GM12878 (cell line): ENCODE measurements at regions not wholly inside any gene's neighbourhood (a gene's known extent, or its start where the extent isn't known, plus 50 kb on each side); places are given as distances from the start of the nearest gene placed in this dataset.

ENCODE experiments used
- ATAC-seq: fragments of 200-7000 bp; cut with Tn5 transposase; 3 replicates; pipeline ENCODE4 v1.9.1; 2020; ENCODE audit warnings: mild to moderate bottlenecking, moderate library complexity
- BruUV-seq: library from RNA; stranded (reverse); fragments of 400-500 nt; replicated peaks from 2 replicates; lab custom pipeline; 2021; lab: Mats Ljungman, UMichigan
- CTCF ChIA-PET: fragments of 300-600 bp; sonication (Branson Sonifier 250); formaldehyde crosslinking; extraction: SDS; loops from one replicate; lab custom pipeline; 2021; ENCODE audit warnings: inconsistent platforms; lab: Yijun Ruan, JAX
- POLR2A ChIA-PET: fragments of 350-600 bp; formaldehyde crosslinking; extraction: SDS; loops from one replicate; lab custom pipeline; 2021; ENCODE audit warnings: inconsistent platforms; lab: Charles Lee
- RAD21 ChIA-PET: fragments of 300-600 bp; sonication (Branson Sonifier 250); formaldehyde crosslinking; loops from one replicate; lab custom pipeline; 2023; ENCODE audit warnings: antibody characterized with exemption; ENCODE audit not compliant: unreplicated experiment; lab: Charles Lee
- SMC1A ChIA-PET: fragments of 300-600 bp; sonication (Branson Sonifier 250); formaldehyde crosslinking; loops from one replicate; lab custom pipeline; 2023; ENCODE audit not compliant: unreplicated experiment, uncharacterized antibody; lab: Charles Lee
- DNase-seq: peaks from one replicate; pipeline ENCODE4 v3.0.0-alpha.2; 2011; ENCODE audit warnings: low read depth, low spot score
- FAIRE-seq: peaks from 3 replicates; lab custom pipeline; 2011; peaks lifted over from hg19 to GRCh38; lab: Jason Lieb, UNC
- H2AFZ ChIP-seq: 2 replicates; pipeline ENCODE4 v1.6.0; 2011; ENCODE audit warnings: low read depth, low read length, control low read depth; ENCODE audit not compliant: control insufficient read depth
- H3K27ac ChIP-seq: 2 replicates; pipeline ENCODE4 v1.5.1; 2011; ENCODE audit warnings: control low read depth; ENCODE audit not compliant: control insufficient read depth, insufficient read depth
- H3K27me3 ChIP-seq, 2 experiments: replicated peaks in 1 of 2; 2 replicates each; pipeline versions ENCODE4 v1.6.0 to v1.6.1; 2011; ENCODE audit warnings: low read length in 1 of 2; ENCODE audit not compliant: control insufficient read depth in 2 of 2, insufficient read depth in 2 of 2
- H3K36me3 ChIP-seq, 2 experiments: 2 replicates each; pipeline ENCODE4 v1.5.1; 2011; ENCODE audit warnings: low read length in 1 of 2; ENCODE audit not compliant: control insufficient read depth in 2 of 2, insufficient read depth in 2 of 2
- H3K4me1 ChIP-seq: 2 replicates; pipeline ENCODE4 v1.6.1; 2011; ENCODE audit warnings: mild to moderate bottlenecking, low read length, moderate library complexity, mixed read lengths; ENCODE audit not compliant: control insufficient read depth, insufficient read depth
- H3K4me2 ChIP-seq: 2 replicates; pipeline ENCODE4 v1.6.0; 2011; ENCODE audit warnings: control low read depth; ENCODE audit not compliant: control insufficient read depth, insufficient read depth
- H3K4me3 ChIP-seq: fragments of 200-600 bp; sonication (generic); 2 replicates; pipeline ENCODE4 v1.5.1; 2016
- H3K79me2 ChIP-seq: 2 replicates; pipeline ENCODE4 v1.6.0; 2011; ENCODE audit warnings: low read length; ENCODE audit not compliant: control insufficient read depth, insufficient read depth
- H3K9ac ChIP-seq: 2 replicates; pipeline ENCODE4 v1.8.0; 2011; ENCODE audit warnings: low read length, control low read depth, mixed read lengths; ENCODE audit not compliant: control insufficient read depth, insufficient read depth
- H3K9me3 ChIP-seq: replicated peaks from 3 replicates; pipeline ENCODE4 v1.5.1; 2011; ENCODE audit warnings: mild to moderate bottlenecking, low read length; ENCODE audit not compliant: control insufficient read depth, insufficient read depth
- H4K20me1 ChIP-seq: 2 replicates; pipeline ENCODE4 v1.6.0; 2011; ENCODE audit not compliant: control insufficient read depth, insufficient read depth
- ASH2L ChIP-seq: fragments of 300-600, 200-600 bp; sonication (generic); IDR thresholded peaks from 2 replicates; pipeline ENCODE4 v1.6.1; 2017; ENCODE audit warnings: low read depth, mild to moderate bottlenecking, borderline replicate concordance
- BACH1 ChIP-seq: fragments of 450-650 bp; IDR thresholded peaks from 2 replicates; pipeline ENCODE4 v1.6.1; 2017; ENCODE audit warnings: mild to moderate bottlenecking, borderline replicate concordance
- DPF2 ChIP-seq: fragments of 450-650 bp; IDR thresholded peaks from 2 replicates; pipeline ENCODE4 v1.6.1; 2017; ENCODE audit warnings: mild to moderate bottlenecking
- EP300 ChIP-seq, 2 experiments: fragments of 150-350 bp in 1 of 2; IDR thresholded peaks; 2 replicates each; pipeline ENCODE4 v1.6.1; 2011 to 2012; ENCODE audit warnings: low read depth in 2 of 2, low read length in 2 of 2, borderline replicate concordance in 1 of 2, improper control_type of control experiment in 1 of 2, inconsistent platforms in 1 of 2; ENCODE audit not compliant: control insufficient read depth in 1 of 2
- ETV6 ChIP-seq, 2 experiments: fragments of 450-650 bp in 1 of 2; IDR thresholded peaks in 1 of 2; conservative IDR thresholded peaks in 1 of 2; 2 replicates each; pipeline ENCODE4 v1.6.1; 2014; ENCODE audit warnings: antibody characterized with exemption in 1 of 2, borderline replicate concordance in 1 of 2, low read depth in 1 of 2, mild to moderate bottlenecking in 1 of 2, moderate library complexity in 1 of 2
- JUND ChIP-seq: IDR thresholded peaks from 2 replicates; pipeline ENCODE4 v1.6.1; 2012; ENCODE audit warnings: low read depth, mild to moderate bottlenecking, low read length, improper control_type of control experiment, moderate library complexity
- MTA3 ChIP-seq: IDR thresholded peaks from 2 replicates; pipeline ENCODE4 v1.6.1; 2012; ENCODE audit warnings: low read length, inconsistent platforms, borderline replicate concordance
- RBBP5 ChIP-seq: fragments of 200-600 bp; sonication (generic); conservative IDR thresholded peaks from 2 replicates; pipeline ENCODE4 v1.6.1; 2016
- SMC3 ChIP-seq: IDR thresholded peaks from 2 replicates; pipeline ENCODE4 v1.6.1; 2011; ENCODE audit warnings: low read length, improper control_type of control experiment, borderline replicate concordance
- WGBS: methylation state at CpG from one replicate; pipeline ENCODE4 v1.1.6; 2016; ENCODE audit warnings: low lambda C conversion rate; ENCODE audit not compliant: insufficient replicate concordance, insufficient coverage; ENCODE audit errors: missing lambda C conversion rate; 5-methylcytosine and 5-hydroxymethylcytosine counted together
- in situ Hi-C: fragments of 300-500 bp; cut with MboI; formaldehyde crosslinking; loops from 9 replicates; pipeline ENCODE4 v1.14.3; 2018; ENCODE audit warnings: mixed read lengths
- intact Hi-C: fragments of 100-400 bp; cut with micrococcal nuclease; formaldehyde crosslinking; loops from one replicate; pipeline ENCODE4 v1.14.2; 2022; ENCODE audit not compliant: unreplicated experiment
- TF ChIP-seq, protein P1 (sequence below): IDR thresholded peaks from 2 replicates; pipeline ENCODE4 v1.6.1; 2011; ENCODE audit warnings: borderline replicate concordance, low read depth, mild to moderate bottlenecking, moderate library complexity, low read length; ENCODE audit not compliant: insufficient read depth, poor library complexity, severe bottlenecking
- TF ChIP-seq, protein P2 (sequence below): fragments of 450-650 bp; formaldehyde crosslinking; IDR thresholded peaks from 2 replicates; pipeline ENCODE4 v1.5.0; 2022; ENCODE audit warnings: mild to moderate bottlenecking, missing genetic modification characterization

DNA sequence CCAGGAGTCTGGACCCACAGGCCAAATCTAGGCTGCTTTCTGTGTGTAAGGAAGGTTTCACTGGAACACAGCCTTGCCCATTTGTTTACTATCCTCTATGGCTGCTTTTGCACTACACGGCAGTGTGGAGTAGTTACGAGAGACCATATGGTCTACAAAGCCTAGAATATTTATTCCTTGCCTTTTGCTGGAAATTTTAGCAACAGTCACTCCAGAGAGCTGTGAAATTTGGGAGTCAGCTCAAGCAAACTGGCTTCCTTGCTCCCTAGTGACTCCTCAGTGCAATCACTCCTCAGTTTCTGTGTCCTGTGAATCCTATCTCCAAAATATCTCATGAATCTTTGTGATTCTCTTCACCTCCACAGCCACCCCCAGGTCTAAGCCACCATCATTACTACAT, 99.0 kb upstream of the CPEB2 start:
- Histone ChIP-seq H3K9ac (no peak overlapping the region), H3K27ac (no peak overlapping the region), H3K4me3 (no peak overlapping the region), H3K9me3 (no peaks in the 10 kb centered on the region; the same call in 2 of the 3 replicates), H3K4me1 (no peaks in the 10 kb centered on the region), H2AFZ (no peak overlapping the region), H3K27me3 (no peaks in the 10 kb centered on the region), H3K79me2 (no peaks in the 10 kb centered on the region), H4K20me1 (no peaks in the 10 kb centered on the region), H3K4me2 (no peak overlapping the region), H3K36me3 (no peaks in the 10 kb centered on the region)
- RAD21 ChIA-PET, result no interaction called here
- WGBS, result 75% methylated on average over 2 of the region's 2 CpGs
- DNase-seq (no peak), FAIRE-seq (no peak), ATAC-seq (no peak)
- CTCF ChIA-PET, result no interaction called here
- SMC1A ChIA-PET, result no interaction called here
- no TSS peak for BruUV-seq
- POLR2A ChIA-PET, result no interaction called here
- intact Hi-C loops, result no loop called here
- in situ Hi-C loops, result no loop called here
- TF ChIP-seq SMC3 (no peak), JUND (no peak), MTA3 (no peak), EP300 (IDR thresholded peaks at IDR 0.05; ENCODE audit: borderline replicate concordance in 1 of 2, control insufficient read depth in 1 of 2, low read depth in 2 of 2, low read length in 2 of 2) (no peak), DPF2 (no peak)

DNA sequence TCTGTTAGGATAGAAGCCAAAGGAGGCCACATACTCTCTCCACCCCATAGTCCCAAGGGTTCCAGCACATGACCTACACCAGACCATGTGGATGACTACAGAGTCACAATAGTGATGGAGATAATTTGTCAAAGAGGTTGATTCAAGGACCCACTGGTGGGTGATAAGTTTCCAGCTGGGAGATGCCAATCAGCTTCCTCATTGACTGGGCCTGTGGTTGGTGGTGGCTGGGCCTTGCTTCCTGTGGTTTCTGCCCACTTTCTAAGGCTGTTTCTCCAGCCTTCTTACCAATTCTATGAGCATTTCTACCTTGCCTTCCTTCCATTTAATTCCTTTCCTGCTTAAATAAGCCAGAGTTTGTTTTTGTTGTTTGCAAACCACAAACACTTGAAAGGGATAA, 95.5 kb upstream of the CPEB2 start:
- ATAC-seq (no peak), FAIRE-seq (no peak), DNase-seq (no peak)
- no peaks in the 10 kb centered on the region for H3K27me3 ChIP-seq
- ChIA-PET SMC1A (interaction anchor here (1.0 to 1.6 kb wide), 2 partner anchors 10 to 32 kb away, joined by 3 to 4 read pairs; no protein-coding TSS in a partner anchor), CTCF (no interaction called here), POLR2A (interaction anchor here (0.6 kb wide), 1 partner anchor 81 kb away, joined by 3 read pairs; no protein-coding TSS in a partner anchor), RAD21 (no interaction called here)
- no peaks in the 10 kb centered on the region for H3K36me3 ChIP-seq
- BruUV-seq, result no TSS peak
- H3K9ac ChIP-seq, result no peak overlapping the region
- no peaks in the 10 kb centered on the region for H3K79me2 ChIP-seq
- H3K4me2 ChIP-seq, result no peak overlapping the region
- intact Hi-C loops, result no loop called here
- no peaks in the 10 kb centered on the region for H3K4me1 ChIP-seq
- H3K4me3 ChIP-seq, result no peak overlapping the region
- no peaks in the 10 kb centered on the region; the same call in 2 of the 3 replicates for H3K9me3 ChIP-seq
- in situ Hi-C loops, result no loop called here
- H3K27ac ChIP-seq, result no peak overlapping the region
- H4K20me1 ChIP-seq, result no peaks in the 10 kb centered on the region
- no peak overlapping the region for H2AFZ ChIP-seq
- TF ChIP-seq, protein P1, sequence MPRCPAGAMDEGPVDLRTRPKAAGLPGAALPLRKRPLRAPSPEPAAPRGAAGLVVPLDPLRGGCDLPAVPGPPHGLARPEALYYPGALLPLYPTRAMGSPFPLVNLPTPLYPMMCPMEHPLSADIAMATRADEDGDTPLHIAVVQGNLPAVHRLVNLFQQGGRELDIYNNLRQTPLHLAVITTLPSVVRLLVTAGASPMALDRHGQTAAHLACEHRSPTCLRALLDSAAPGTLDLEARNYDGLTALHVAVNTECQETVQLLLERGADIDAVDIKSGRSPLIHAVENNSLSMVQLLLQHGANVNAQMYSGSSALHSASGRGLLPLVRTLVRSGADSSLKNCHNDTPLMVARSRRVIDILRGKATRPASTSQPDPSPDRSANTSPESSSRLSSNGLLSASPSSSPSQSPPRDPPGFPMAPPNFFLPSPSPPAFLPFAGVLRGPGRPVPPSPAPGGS, result no peak
- TF ChIP-seq, protein P2, sequence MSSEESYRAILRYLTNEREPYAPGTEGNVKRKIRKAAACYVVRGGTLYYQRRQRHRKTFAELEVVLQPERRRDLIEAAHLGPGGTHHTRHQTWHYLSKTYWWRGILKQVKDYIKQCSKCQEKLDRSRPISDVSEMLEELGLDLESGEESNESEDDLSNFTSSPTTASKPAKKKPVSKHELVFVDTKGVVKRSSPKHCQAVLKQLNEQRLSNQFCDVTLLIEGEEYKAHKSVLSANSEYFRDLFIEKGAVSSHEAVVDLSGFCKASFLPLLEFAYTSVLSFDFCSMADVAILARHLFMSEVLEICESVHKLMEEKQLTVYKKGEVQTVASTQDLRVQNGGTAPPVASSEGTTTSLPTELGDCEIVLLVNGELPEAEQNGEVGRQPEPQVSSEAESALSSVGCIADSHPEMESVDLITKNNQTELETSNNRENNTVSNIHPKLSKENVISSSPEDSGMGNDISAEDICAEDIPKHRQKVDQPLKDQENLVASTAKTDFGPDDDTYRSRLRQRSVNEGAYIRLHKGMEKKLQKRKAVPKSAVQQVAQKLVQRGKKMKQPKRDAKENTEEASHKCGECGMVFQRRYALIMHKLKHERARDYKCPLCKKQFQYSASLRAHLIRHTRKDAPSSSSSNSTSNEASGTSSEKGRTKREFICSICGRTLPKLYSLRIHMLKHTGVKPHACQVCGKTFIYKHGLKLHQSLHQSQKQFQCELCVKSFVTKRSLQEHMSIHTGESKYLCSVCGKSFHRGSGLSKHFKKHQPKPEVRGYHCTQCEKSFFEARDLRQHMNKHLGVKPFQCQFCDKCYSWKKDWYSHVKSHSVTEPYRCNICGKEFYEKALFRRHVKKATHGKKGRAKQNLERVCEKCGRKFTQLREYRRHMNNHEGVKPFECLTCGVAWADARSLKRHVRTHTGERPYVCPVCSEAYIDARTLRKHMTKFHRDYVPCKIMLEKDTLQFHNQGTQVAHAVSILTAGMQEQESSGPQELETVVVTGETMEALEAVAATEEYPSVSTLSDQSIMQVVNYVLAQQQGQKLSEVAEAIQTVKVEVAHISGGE (CRISPR knock-in tag), result no peak
- TF ChIP-seq ETV6 (conservative IDR thresholded peaks at IDR 0.05 in 1 of 2, IDR thresholded peaks at IDR 0.05 in 1 of 2; ENCODE audit: borderline replicate concordance in 1 of 2, low read depth in 1 of 2) (no peak), BACH1 (no peak), RBBP5 (no peak), ASH2L (no peak)
